NB4 (cell line): ENCODE measurements at regions not wholly inside any gene's neighbourhood (a gene's known extent, or its start where the extent isn't known, plus 50 kb on each side); places are given as distances from the start of the nearest gene placed in this dataset.

Experiments used
- DNase-seq: peaks from one replicate; pipeline ENCODE4 v3.0.0; 2010; ENCODE audit warnings: low read depth
- H3K4me3 ChIP-seq: one replicate; pipeline ENCODE4 v1.5.1; 2011; ENCODE audit warnings: mild to moderate bottlenecking, low read depth, low read length, moderate library complexity
- CTCF ChIP-seq: IDR thresholded peaks from one replicate; pipeline ENCODE4 v1.5.1; 2012; ENCODE audit warnings: low read depth, low read length
- MAX ChIP-seq: IDR thresholded peaks from 2 replicates; pipeline ENCODE4 v1.6.1; 2011; ENCODE audit warnings: low read depth, low read length
- MYC ChIP-seq: IDR thresholded peaks from 2 replicates; pipeline ENCODE4 v1.6.1; 2011; ENCODE audit warnings: low read depth, low read length
- POLR2A ChIP-seq: IDR thresholded peaks from 2 replicates; pipeline ENCODE4 v1.6.1; 2011; ENCODE audit warnings: mild to moderate bottlenecking; ENCODE audit not compliant: insufficient read length; ENCODE audit errors: extremely low read depth

- TF ChIP-seq CTCF (no peak), MYC (no peak), POLR2A (no peak), MAX (no peak)
- DNase-seq, result no peak
- H3K4me3 ChIP-seq, result no peak overlapping the region
Observed at GRCh38 chr3:23667536-23668429, 138.0 kb upstream of the UBE2E1 start.

DNA sequence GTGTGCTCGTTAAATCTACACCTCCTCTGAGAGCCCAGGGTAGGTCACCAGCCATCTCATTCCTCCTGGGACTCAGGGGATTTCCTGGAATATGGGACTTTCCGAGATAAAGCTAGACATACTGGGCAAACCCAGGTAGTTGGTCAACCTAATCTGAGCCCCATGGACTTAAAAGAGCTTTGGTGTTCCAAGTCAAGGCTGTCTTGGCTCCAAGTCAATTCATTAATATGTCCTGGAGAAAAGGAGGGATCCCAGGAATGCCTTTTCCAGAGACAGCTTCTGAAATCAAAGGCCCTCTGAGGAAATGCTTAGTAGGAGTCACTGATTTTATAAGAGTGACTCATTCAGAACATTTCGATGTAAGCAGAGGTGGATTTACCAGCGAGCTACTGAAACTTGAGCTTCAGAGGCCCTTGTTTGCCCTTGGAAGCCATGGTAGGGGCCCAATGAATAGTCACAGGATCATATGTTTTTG, 137.3 kb upstream of the UBE2E1 start:
- H3K4me3 ChIP-seq, result no peak overlapping the region
- no peak for TF ChIP-seq MYC
- no peak for TF ChIP-seq MAX
- no peak for TF ChIP-seq POLR2A
- no peak for TF ChIP-seq CTCF
- no peak for DNase-seq

DNA sequence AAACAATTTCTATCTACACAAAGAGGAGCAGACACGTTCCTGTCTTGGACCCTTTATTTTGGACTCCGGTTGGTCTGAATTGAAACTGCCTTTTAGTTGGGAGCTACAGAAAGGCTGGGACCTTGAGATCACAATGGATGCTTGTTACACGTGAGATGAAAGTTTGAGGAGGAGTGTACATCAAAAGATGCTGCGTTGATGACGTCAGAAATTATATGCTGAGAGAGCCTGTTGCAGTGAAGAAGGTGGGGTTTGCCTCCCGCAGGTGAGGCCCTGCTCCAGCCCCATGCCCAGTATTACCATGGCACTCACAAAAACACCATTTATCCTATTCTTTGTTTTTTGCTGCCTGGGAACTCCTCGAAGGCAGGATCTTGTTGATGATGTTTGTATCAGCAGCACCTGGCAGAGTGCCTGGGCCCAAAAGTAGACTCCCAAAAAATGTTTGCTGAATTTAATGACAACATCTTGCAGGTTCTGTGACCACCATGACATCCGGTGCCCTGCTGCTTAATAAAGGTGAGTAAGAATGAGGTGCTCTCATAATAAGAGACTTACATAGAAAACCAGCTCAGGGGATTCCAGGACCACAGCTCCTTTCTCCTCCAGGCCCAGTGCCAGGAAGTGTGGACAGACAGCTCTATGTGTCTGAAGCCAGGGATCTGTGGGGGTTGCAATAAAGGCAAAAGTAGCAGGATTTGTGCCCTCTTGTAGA, 136.1 kb upstream of the UBE2E1 start:
- TF ChIP-seq MAX (no peak), CTCF (no peak), POLR2A (no peak), MYC (no peak)
- no peak for DNase-seq
- no peak overlapping the region for H3K4me3 ChIP-seq

GRCh38 chr3:23671851-23672589, 133.7 kb upstream of the UBE2E1 start:
- DNase-seq, result peak; percentile 30
- no peak for TF ChIP-seq CTCF
- TF ChIP-seq POLR2A, result no peak
- TF ChIP-seq MYC, result no peak
- no peak for TF ChIP-seq MAX
- H3K4me3 ChIP-seq, result no peak overlapping the region

- no peak overlapping the region for H3K4me3 ChIP-seq
- no peak for DNase-seq
- no peak for TF ChIP-seq POLR2A
- no peak for TF ChIP-seq MYC
- no peak for TF ChIP-seq CTCF
- no peak for TF ChIP-seq MAX
Observed at GRCh38 chr3:23672628-23673027, 133.1 kb upstream of the UBE2E1 start.
